ENCODE measurements at regions not wholly inside any gene's neighbourhood (a gene's known extent, or its start where the extent isn't known, plus 50 kb on each side); places are given as distances from the start of the nearest gene placed in this dataset.
"Not testable (repeated sequence)": the region's sequence is repeated elsewhere in the genome, so short reads cannot be mapped to it uniquely, and the experiment has no call there.

DNA sequence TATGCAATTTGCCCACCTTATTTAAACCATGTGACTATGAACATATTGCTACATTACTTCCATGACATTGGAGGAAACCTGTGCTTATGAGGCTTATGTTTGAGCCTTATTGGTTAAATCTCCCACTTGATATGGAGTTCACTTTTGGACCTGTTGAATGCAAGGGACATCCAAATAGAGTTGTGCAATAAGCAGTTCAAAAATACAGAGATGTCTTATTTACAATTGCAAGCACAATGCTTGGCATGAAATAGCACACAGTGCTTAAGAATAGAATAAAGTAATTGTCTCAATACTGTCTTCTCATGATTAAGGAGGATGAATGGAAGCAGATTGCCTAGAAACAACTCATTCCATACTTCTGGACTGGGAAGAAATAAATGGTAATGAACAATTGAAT is 793.5 kb downstream of the METTL4 start:
- no peak overlapping the region for H3K4me3 ChIP-seq
- intact Hi-C loops (cut with DNase I) = no loop called here
- H3K27ac ChIP-seq = no peak overlapping the region
- DNase-seq = no peak
- no peaks in the 10 kb centered on the region for H3K27me3 ChIP-seq (ENCODE audit: insufficient read depth in 3 of 3, low read length in 2 of 3)
- H3K36me3 ChIP-seq (ENCODE audit: insufficient read depth in 1 of 2, low read depth in 1 of 2) = no peaks in the 10 kb centered on the region
- ATAC-seq = no peak
- no peak for TF ChIP-seq CTCF (IDR thresholded peaks at IDR 0.05)
- no peaks in the 10 kb centered on the region for H3K4me1 ChIP-seq
- no peaks in the 10 kb centered on the region for H3K9me3 ChIP-seq

DNA sequence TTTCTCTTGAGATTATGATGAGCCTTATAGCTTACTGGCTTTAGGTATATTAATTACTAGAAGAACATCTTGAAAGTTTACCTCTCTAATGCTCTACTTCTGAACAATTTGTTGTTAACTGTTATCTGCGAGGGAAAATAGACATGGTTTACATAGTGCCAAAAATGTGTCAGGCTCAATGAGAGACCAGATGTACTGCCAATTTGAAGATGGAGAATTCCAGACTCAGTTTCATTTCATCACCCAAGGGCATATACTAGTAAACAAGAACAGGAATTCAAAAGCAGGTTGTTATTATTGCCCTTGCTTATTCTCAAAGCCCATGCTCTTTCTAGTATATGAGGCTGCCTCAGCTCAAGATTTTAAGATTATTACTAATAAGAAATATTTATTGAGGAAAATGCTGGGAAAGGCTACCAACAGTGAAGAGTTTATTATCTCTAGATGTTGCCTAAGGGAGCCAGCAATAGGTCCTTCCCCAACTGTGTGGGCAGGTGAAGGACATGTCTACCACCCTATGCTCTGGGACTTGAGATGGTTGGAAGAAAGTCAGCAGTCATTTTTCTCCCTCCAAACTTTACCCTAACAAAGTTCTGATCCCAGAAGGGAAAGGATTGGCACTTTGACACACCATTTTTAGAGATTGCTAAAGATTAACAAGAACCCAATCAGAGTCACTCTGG is 792.7 kb downstream of the METTL4 start:
- no peaks in the 10 kb centered on the region for H3K9me3 ChIP-seq
- no peak for TF ChIP-seq CTCF (IDR thresholded peaks at IDR 0.05)
- 77 to 83% (median 79%) methylated on average over 1 of the region's 1 CpG for WGBS, 3 donors
- intact Hi-C loops (cut with DNase I) = no loop called here
- no peak overlapping the region for H3K27ac ChIP-seq
- H3K4me3 ChIP-seq = no peak overlapping the region
- no peaks in the 10 kb centered on the region for H3K4me1 ChIP-seq
- DNase-seq = no peak
- no peak for ATAC-seq
- no peaks in the 10 kb centered on the region for H3K27me3 ChIP-seq (ENCODE audit: insufficient read depth in 3 of 3, low read length in 2 of 3)
- no peaks in the 10 kb centered on the region for H3K36me3 ChIP-seq (ENCODE audit: insufficient read depth in 1 of 2, low read depth in 1 of 2)

GRCh38 chr18:1779587-1779986 is 791.7 kb downstream of the METTL4 start:
- Histone ChIP-seq H3K27me3 (ENCODE audit: insufficient read depth in 3 of 3, low read length in 2 of 3) (no peaks in the 10 kb centered on the region), H3K9me3 (no peaks in the 10 kb centered on the region), H3K4me1 (no peaks in the 10 kb centered on the region), H3K27ac (no peak overlapping the region), H3K36me3 (ENCODE audit: insufficient read depth in 1 of 2, low read depth in 1 of 2) (no peaks in the 10 kb centered on the region), H3K4me3 (no peak overlapping the region)
- 67 to 72% (median 70%) methylated on average over 3 of the region's 3 CpGs for WGBS, 3 donors
- ATAC-seq = no peak
- no peak for DNase-seq
- intact Hi-C loops (cut with DNase I) = no loop called here
- no peak for TF ChIP-seq CTCF (IDR thresholded peaks at IDR 0.05)

- Histone ChIP-seq H3K9me3 (no peaks in the 10 kb centered on the region), H3K4me3 (no peak overlapping the region), H3K27ac (no peak overlapping the region), H3K4me1 (no peaks in the 10 kb centered on the region), H3K36me3 (ENCODE audit: insufficient read depth in 1 of 2, low read depth in 1 of 2) (no peaks in the 10 kb centered on the region), H3K27me3 (ENCODE audit: insufficient read depth in 3 of 3, low read length in 2 of 3) (no peaks in the 10 kb centered on the region)
- TF ChIP-seq CTCF (IDR thresholded peaks at IDR 0.05) = no peak
- 60 to 66% (median 65%) methylated on average over 5 of the region's 5 CpGs for WGBS, 3 donors
- intact Hi-C loops (cut with DNase I) = no loop called here
- no peak for DNase-seq
- ATAC-seq = no peak
Measured at GRCh38 chr18:1784113-1784512, 787.2 kb downstream of the METTL4 start.

DNA sequence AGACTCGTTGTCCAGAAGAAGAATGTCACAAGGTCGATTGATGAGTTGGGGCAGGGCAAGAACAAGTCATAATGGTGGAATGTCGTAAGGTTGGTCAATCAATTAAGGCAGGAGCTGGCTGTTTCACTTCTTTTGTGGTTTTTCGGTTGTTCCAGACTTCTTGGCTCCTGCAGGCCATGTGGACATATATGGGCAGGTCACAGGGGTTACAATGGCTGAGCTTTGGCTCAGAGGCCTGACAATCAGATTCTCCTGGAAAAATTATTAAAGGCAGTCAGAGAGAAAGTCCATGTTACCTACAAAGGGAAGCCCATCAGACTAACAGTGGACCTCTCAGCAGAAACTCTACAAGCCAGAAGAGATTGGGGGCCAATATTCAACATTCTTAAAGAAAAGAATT is 785.3 kb downstream of the METTL4 start:
- DNase-seq; H3K4me3 ChIP-seq; intact Hi-C loops (cut with DNase I); H3K9me3 ChIP-seq; H3K36me3 ChIP-seq (ENCODE audit: insufficient read depth in 1 of 2, low read depth in 1 of 2); H3K27me3 ChIP-seq (ENCODE audit: insufficient read depth in 3 of 3, low read length in 2 of 3); H3K27ac ChIP-seq; H3K4me1 ChIP-seq; ATAC-seq: not testable (repeated sequence)
- 67 to 73% (median 68%) methylated on average over 4 of the region's 4 CpGs for WGBS, 3 donors
